ENCODE measurements at regions not wholly inside any gene's neighbourhood (a gene's known extent, or its start where the extent isn't known, plus 50 kb on each side); places are given as distances from the start of the nearest gene placed in this dataset.
"Not testable (repeated sequence)": the region's sequence is repeated elsewhere in the genome, so short reads cannot be mapped to it uniquely, and the experiment has no call there.

- not testable (repeated sequence) for TF ChIP-seq CTCF (IDR thresholded peaks at IDR 0.05; ENCODE audit: low read depth, low read length, poor library complexity, severe bottlenecking); EZH2phosphoT487 (IDR thresholded peaks at IDR 0.05; ENCODE audit: borderline replicate concordance, low read length)
These were observed 1341.9 kb upstream of the PCDH7 start for GRCh38 chr4:29378237-29378636.

All from DOHH2 (cell line).